Subcutaneous abdominal adipose tissue (tissue), 5 donors: ENCODE measurements at regions not wholly inside any gene's neighbourhood (a gene's known extent, or its start where the extent isn't known, plus 50 kb on each side); places are given as distances from the start of the nearest gene placed in this dataset.

Source experiments
- H3K27ac ChIP-seq: one replicate; pipeline ENCODE4 v1.7.0; 2013; ENCODE audit warnings: low read depth, mild to moderate bottlenecking, inconsistent platforms, low read length, moderate library complexity
- H3K27me3 ChIP-seq, 5 donors: one replicate each; pipeline ENCODE4 v1.7.0; 2013; ENCODE audit warnings: low read length in 5 of 5, inconsistent platforms in 1 of 5; ENCODE audit not compliant: control insufficient read depth in 5 of 5, insufficient read depth in 4 of 5
- H3K36me3 ChIP-seq, 5 donors: one replicate each; pipeline ENCODE4 v1.7.0; 2013; ENCODE audit warnings: low read length in 5 of 5; ENCODE audit not compliant: control insufficient read depth in 5 of 5, insufficient read depth in 5 of 5
- H3K4me1 ChIP-seq, 5 donors: one replicate each; pipeline ENCODE4 v1.7.0; 2013; ENCODE audit warnings: low read length in 5 of 5, mild to moderate bottlenecking in 3 of 5, moderate library complexity in 1 of 5; ENCODE audit not compliant: control insufficient read depth in 5 of 5, insufficient read depth in 5 of 5
- H3K4me3 ChIP-seq, 5 donors: one replicate each; pipeline ENCODE4 v1.7.0; 2013; ENCODE audit warnings: low read length in 5 of 5, low read depth in 1 of 5
- H3K9ac ChIP-seq, 5 donors: one replicate each; pipeline ENCODE4 v1.7.0; 2013; ENCODE audit warnings: low read length in 5 of 5, mild to moderate bottlenecking in 4 of 5, moderate library complexity in 3 of 5
- H3K9me3 ChIP-seq, 5 donors: one replicate each; pipeline ENCODE4 v1.7.0; 2013; ENCODE audit warnings: low read length in 5 of 5; ENCODE audit not compliant: control insufficient read depth in 5 of 5
- donor health status: healthy.
- donor health status: healthy.
- donor health status: healthy.
- donor health status: healthy.
- donor health status: healthy.

DNA sequence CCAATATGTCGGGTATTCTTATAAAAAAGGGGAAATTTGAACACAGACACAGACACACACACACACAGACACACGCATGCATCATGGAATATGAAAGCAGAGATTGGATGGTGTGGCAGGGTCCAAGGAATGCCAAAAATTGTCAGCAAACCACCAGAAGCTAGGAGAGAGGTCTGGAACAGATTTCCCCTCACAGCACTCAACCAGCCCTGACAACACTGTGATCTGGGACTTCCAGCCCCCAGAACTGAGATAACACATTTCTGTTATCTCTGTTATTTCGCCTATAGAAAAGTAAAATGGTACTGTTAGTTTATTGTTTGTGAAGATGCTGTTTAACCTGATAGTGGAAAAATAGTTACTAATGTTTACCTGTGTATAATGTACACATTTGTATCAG is 145.4 kb upstream of the ZBED5 start:
- no peak overlapping the region for H3K27ac ChIP-seq
- H3K4me3 ChIP-seq: no peak overlapping the region
- H3K27me3 ChIP-seq: peaks cover 3 to 16% (median 10%) of the 10 kb centered on the region in 5 donors
- no peaks in the 10 kb centered on the region for H3K4me1 ChIP-seq
- no peaks in the 10 kb centered on the region for H3K36me3 ChIP-seq
- no peak overlapping the region for H3K9ac ChIP-seq
- no peaks in the 10 kb centered on the region for H3K9me3 ChIP-seq

GRCh38 chr11:11000579-11001283 is 142.9 kb upstream of the ZBED5 start:
- no peak overlapping the region for H3K9ac ChIP-seq
- no peak overlapping the region for H3K27ac ChIP-seq
- H3K9me3 ChIP-seq: no peaks in the 10 kb centered on the region
- no peak overlapping the region for H3K4me3 ChIP-seq
- no peaks in the 10 kb centered on the region for H3K4me1 ChIP-seq
- no peaks in the 10 kb centered on the region for H3K36me3 ChIP-seq
- peaks cover 3 to 16% (median 10%) of the 10 kb centered on the region in 5 donors for H3K27me3 ChIP-seq

- no peak overlapping the region for H3K9ac ChIP-seq
- no peaks in the 10 kb centered on the region for H3K36me3 ChIP-seq
- H3K27ac ChIP-seq: no peak overlapping the region
- no peak overlapping the region for H3K4me3 ChIP-seq
- peaks cover 3 to 16% (median 10%) of the 10 kb centered on the region in 5 donors for H3K27me3 ChIP-seq
- H3K9me3 ChIP-seq: no peaks in the 10 kb centered on the region
- no peaks in the 10 kb centered on the region for H3K4me1 ChIP-seq
Observed at GRCh38 chr11:10998674-10999073, 140.8 kb upstream of the ZBED5 start.

DNA sequence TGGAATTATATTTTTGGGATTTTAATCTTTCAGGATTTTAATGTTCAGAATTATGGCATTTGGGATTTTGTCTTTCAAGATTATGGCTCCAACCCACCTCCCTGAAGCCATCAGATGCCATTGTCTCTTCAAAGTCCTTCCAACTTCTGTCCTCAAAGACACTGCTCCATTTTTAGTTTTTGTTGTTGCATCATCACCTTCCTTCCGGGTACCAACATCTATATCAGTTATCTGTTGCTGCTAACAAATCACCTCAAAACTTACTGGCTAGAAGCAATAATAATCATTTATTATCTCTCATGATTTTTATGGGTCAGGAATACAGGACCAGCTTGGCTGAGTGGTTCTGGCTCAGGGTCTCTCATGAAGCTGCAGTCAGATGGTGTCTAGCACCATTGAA is 138.8 kb upstream of the ZBED5 start:
- no peaks in the 10 kb centered on the region for H3K4me1 ChIP-seq
- peaks cover 1 to 13% (median 6%) of the 10 kb centered on the region in 5 donors for H3K27me3 ChIP-seq
- H3K4me3 ChIP-seq: no peak overlapping the region
- no peak overlapping the region for H3K27ac ChIP-seq
- no peaks in the 10 kb centered on the region for H3K9me3 ChIP-seq
- no peaks in the 10 kb centered on the region for H3K36me3 ChIP-seq
- no peak overlapping the region for H3K9ac ChIP-seq

DNA sequence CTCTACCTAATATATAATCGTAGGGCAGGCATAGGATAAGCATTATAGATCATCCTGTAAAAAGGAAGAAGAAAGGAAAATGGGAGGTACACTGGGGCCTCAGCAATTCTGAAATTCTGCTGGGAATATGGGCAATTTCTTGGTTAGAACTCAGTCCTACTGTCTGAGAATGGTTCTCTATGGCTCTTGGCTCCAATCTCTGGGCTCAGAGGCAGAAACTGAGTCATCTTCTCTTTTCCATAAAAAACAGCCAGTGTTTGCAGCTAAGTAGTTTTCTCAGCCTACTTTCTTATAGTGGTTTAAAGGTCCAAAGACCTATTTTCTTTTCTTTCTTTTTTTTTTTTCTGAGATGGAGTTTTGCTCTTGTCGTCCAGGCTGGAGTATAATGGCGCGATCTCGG is 135.8 kb upstream of the ZBED5 start:
- Histone ChIP-seq H3K9ac (no peak overlapping the region), H3K27me3 (peaks cover 0 to 2% (median 0%) of the 10 kb centered on the region in 5 donors), H3K4me3 (no peak overlapping the region), H3K27ac (no peak overlapping the region), H3K4me1 (no peaks in the 10 kb centered on the region), H3K36me3 (no peaks in the 10 kb centered on the region), H3K9me3 (no peaks in the 10 kb centered on the region)

DNA sequence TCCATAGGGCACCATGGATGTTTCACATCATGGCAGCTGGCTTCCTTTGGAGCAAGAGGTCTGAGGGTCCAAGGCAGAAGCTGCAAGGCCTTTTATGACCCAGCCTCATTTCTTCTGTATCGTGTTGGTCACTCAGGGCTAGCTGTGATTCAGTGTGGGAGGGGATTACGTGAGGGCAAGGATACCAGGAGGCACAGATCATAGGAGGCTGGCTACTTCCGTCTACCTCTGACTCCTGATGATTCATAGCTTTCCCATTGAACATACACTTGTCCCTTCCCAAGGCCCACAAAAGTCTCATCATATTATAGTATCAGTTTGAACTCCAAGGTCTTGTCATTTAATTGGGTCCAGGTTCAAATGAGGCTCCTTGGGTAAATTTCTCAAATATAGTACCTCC is 135.3 kb upstream of the ZBED5 start:
- H3K9me3 ChIP-seq: no peaks in the 10 kb centered on the region

DNA sequence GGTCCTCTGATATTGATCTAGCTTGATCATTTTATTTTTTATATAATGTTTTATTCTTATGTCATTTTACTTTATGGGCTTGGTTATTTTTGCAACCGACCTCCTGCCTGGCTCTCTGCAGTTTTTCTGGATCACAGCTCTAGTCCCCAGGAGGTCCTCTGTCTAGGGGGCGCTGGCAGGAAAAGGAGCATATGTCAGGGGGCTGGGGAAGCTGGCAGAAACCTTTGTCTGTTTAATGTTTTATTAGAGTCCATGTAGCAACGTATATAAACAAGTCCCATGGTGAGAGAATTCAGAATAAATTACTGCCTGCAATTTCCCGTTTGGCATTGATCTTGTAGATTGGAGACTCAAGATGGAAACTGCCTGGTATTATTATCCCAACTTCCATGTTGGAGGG is 133.5 kb upstream of the ZBED5 start:
- H3K9me3 ChIP-seq: no peaks in the 10 kb centered on the region
- no peaks in the 10 kb centered on the region for H3K36me3 ChIP-seq
- no peak overlapping the region for H3K4me3 ChIP-seq
- no peaks in the 10 kb centered on the region for H3K4me1 ChIP-seq
- no peak overlapping the region for H3K9ac ChIP-seq
- no peak overlapping the region for H3K27ac ChIP-seq
- no peaks in the 10 kb centered on the region for H3K27me3 ChIP-seq

More for the DNA sequence above, 135.3 kb upstream of the ZBED5 start:
- no peak overlapping the region for H3K9ac ChIP-seq
- H3K4me1 ChIP-seq: no peaks in the 10 kb centered on the region
- H3K36me3 ChIP-seq: no peaks in the 10 kb centered on the region
- no peak overlapping the region for H3K4me3 ChIP-seq
- H3K27me3 ChIP-seq: no peaks in the 10 kb centered on the region
- H3K27ac ChIP-seq: no peak overlapping the region

DNA sequence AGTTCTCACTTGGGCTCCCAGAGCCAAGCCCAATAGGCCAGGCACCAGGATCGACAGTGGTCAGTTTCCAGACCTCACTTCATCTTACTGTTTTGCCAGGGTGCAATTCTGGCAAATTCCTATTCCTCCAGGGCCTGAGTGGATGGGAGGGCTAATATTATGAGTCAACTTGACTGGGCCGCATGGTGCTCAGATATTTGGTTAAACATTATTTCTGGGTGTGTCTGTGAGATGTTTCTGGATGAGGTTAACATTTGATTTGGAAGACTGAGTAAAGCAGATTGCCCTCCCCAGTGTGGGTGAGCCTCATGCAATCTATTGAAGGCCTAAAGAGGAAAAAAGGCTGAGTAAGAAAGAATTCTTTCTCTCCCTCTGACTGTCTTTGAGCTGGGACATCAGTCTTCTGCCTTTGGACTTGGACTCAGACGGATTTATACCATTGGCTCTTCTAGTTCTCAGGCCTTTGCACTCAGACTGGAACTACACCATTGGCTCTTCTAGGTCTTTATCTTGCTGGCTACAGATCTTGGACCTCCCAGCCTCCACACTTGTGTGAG is 132.9 kb upstream of the ZBED5 start:
- no peak overlapping the region for H3K4me3 ChIP-seq
- H3K9ac ChIP-seq: no peak overlapping the region
- no peaks in the 10 kb centered on the region for H3K27me3 ChIP-seq
- no peaks in the 10 kb centered on the region for H3K4me1 ChIP-seq
- no peaks in the 10 kb centered on the region for H3K9me3 ChIP-seq
- no peak overlapping the region for H3K27ac ChIP-seq
- H3K36me3 ChIP-seq: no peaks in the 10 kb centered on the region

DNA sequence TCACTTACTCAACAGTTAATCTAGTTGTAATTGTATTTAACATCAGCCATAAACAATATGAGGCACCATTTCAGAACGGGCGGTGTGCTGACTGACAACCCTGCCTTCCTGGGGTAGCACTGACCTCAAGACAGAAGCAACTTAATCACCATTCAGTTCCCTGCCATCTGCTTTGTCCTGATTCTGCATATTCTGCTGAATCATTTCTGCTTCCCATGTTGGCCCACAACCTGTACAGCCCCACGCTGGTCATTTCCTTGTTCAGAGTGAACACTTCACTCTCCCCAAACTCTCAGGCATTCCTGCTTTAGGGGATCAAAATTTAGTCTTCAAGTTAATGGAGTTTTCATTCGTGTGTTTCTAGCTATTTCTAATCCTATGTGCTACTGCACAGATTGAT is 132.3 kb upstream of the ZBED5 start:
- H3K27me3 ChIP-seq: no peaks in the 10 kb centered on the region

DNA sequence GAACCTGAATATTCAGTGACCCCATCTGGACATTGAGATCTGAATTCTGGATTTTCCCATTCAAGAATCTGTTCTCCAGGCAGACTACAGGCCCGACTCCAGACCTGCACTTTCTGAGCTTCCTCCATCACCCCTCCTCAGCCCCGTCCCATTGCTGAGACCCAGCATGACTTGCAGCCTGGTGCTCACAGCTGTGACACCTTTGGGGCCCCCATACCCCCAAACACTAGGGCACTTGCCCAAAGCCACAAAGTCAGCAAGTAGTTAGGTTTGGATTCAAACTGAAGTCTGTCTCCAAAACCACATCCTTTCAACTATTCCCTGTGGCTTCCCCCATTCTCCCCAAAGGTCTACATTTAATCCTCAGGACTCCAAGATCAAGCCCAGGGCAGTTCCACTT is 128.2 kb upstream of the ZBED5 start:
- Histone ChIP-seq H3K4me1 (no peaks in the 10 kb centered on the region), H3K36me3 (no peaks in the 10 kb centered on the region), H3K9me3 (no peaks in the 10 kb centered on the region), H3K27me3 (peaks cover 0 to 2% (median 0%) of the 10 kb centered on the region in 5 donors), H3K9ac (no peak overlapping the region), H3K4me3 (no peak overlapping the region), H3K27ac (no peak overlapping the region)

More for the DNA sequence above, 132.3 kb upstream of the ZBED5 start:
- Histone ChIP-seq H3K9ac (no peak overlapping the region), H3K4me3 (no peak overlapping the region), H3K4me1 (no peaks in the 10 kb centered on the region), H3K36me3 (no peaks in the 10 kb centered on the region), H3K9me3 (no peaks in the 10 kb centered on the region), H3K27ac (no peak overlapping the region)
